CD4-positive, alpha-beta T cell treated with Interleukin-21 for 1 hour (primary cell): ENCODE measurements at regions not wholly inside any gene's neighbourhood (a gene's known extent, or its start where the extent isn't known, plus 50 kb on each side); places are given as distances from the start of the nearest gene placed in this dataset.

Experiments used
- DNase-seq: peaks from one replicate; pipeline ENCODE4 v3.0.0-alpha.2; 2020

GRCh38 chr17:79500745-79501618 lies 109.9 kb downstream of the RBFOX3 start:
- no peak for DNase-seq

GRCh38 chr17:79498854-79499253 lies 112.0 kb downstream of the RBFOX3 start:
- no peak for DNase-seq

- DNase-seq, result no peak
Observed at GRCh38 chr17:79497777-79498348, 113.0 kb downstream of the RBFOX3 start.

DNA sequence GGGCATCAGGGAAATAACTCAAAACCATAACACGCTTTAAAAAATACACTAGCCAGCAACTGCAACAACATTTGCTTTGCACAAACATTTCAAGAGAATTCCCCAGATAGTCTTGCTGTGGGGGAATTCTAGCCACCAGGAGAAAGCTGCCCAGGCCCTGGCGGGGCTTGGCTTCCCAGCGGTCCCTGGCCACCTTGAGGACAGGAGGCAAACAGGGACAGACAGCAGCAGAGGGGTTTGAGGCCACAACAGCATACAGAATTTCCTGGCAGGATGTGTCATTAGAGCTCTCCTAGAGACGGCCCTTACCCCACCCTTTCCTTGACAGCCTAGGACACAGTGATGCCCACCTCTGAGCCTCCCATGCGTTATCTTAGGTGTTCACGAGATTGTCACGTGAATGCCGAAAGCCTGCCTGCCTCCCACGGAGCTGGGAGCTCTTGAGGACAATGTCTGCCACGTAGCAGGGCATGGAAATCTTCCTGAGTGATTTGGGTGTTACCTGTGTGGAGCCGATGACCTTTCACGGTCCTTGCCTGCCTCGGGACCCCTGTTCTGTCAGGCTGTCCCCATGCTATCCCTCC lies 114.3 kb downstream of the RBFOX3 start:
- DNase-seq, result no peak

- no peak for DNase-seq
Observed at GRCh38 chr17:79495665-79496064, 115.2 kb downstream of the RBFOX3 start.

DNA sequence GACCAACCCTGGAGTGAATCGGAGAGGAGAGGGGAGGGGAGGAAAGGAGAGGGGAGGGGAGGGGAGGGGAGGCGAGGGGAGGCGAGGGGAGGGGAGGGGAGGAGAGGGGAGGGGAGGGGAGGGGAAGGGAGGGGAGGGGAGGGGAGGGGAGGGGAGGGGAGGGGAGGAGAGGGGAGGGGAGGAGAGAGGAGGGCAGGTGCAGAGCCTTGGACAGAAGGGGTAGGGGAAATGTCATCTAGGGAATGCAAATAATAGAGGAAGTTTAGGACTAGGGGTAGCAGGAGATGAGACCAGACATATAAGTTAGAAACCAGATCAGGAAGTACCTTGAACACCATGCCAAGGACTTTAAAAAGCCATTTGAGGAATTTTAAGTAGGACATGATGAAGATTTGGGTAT lies 119.8 kb downstream of the RBFOX3 start:
- DNase-seq, result no peak

DNA sequence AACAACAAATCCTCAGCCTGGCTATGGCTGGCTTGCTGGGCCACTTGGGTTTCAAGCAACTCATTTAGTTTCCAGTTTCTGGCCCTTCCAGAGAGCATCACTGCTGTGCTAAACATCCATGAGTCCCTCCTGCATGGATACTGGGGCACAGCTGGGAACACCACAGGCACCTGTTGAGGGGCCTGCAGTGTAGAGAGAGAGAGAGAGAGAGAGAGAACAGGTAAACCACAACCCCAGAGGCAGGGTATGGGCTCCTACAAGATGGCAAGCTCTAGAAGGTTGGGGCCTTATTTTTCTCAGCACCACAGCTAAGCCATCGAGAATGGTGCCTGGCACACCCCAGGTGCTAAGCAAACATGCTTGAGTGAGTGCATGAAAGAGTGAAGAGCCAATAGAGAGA lies 120.3 kb downstream of the RBFOX3 start:
- no peak for DNase-seq

DNA sequence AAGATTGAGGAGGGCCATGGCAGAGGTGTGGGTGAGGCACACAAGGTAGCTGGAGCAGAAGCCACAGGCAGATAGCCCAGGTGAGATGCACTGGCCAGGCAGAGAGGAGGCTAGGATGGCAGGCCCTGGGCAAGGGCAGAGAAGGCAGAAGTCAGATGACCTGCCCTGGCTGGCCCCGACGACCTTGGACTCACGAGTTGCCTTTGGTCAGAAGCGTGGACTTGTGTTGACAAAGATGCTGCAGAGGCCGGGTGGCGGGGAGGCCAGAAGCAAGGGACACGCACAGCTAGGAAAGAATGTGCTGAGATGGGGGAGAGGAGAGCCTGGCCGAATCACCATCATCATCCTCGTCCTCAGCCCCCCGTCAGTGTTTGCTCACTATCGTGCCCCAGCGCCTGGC lies 123.7 kb downstream of the RBFOX3 start:
- DNase-seq, result no peak

DNA sequence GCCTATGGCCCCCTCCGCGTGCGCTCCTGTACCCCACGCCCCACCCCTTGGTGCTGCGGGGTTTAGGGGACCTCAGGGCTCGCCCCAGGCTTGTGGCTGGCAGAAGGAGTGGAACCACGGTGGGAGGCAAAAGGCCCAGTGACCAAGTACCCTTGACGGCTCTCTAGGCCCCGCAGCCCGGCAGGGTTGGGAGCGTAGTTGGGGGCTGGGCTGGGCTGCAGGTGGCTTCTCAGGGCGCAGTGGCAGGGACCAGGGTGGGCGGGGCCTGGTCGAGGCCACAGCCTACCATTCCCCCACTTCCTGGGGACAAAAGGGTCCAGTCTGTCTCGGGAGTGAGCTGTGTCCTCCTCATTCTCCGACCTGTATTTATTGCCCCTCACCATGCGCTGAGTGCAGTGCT lies 124.9 kb downstream of the RBFOX3 start:
- no peak for DNase-seq

GRCh38 chr17:79485419-79485985 lies 125.3 kb downstream of the RBFOX3 start:
- DNase-seq, result no peak

DNA sequence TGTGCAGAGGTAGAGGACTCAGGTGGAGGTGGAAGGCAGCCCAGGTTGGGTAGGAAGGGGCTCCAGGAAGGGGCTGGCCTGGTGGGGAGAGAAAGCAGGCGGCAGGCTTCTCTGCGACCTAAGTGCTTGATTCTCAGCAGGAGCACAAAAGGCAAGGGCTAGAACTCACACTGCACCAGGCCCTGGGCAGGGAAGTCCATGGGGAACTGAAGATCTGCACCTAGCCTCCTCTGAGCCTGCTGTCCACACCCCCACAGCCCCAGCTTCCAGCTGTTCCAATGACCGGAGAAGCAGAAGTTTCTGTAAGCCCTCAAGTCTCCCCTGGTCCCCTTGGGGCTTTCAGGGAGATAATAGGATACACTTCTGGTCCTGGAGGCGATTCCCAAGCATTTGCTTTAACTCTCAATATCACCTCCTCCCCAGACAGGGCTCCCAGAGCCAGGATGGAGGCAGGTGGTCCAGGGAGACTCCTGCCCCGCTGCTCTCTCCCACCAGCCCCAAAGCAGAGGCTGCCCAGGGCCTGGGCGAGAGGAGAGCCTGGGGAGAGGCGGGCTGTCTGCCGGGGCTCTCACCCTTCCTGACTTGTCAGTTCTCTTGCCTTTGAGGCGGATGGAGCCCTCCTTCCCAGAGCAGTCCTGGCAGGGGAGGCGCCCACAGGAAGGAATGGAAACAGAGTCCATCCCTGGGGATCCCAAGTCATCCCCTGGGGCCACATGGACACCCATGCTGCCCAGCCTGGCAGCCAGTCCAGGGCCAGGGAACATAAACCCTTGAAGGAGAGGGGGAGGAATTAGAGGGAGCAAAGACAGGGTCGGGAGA lies 126.0 kb downstream of the RBFOX3 start:
- DNase-seq, result no peak

DNA sequence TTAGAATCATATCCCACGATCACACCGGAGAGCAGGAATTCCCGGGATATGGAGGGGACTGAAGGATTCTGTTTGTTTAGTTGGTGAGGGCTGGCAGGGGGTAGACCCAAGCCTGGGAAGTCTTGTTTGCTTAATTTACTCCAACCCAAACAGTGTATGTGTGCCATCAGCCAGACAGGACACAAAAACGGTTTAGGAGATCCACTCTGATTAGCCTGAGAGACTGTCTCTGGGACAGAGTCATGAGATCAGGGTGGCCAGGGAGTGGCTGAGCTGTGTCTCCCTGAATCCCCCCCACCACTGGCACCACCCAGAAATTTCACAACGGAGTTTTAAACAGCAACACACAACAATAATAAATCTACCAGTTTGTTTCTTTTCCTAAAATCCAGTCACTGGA lies 127.0 kb downstream of the RBFOX3 start:
- DNase-seq, result no peak

- no peak for DNase-seq
Observed at GRCh38 chr17:79482727-79483521, 127.9 kb downstream of the RBFOX3 start.

DNA sequence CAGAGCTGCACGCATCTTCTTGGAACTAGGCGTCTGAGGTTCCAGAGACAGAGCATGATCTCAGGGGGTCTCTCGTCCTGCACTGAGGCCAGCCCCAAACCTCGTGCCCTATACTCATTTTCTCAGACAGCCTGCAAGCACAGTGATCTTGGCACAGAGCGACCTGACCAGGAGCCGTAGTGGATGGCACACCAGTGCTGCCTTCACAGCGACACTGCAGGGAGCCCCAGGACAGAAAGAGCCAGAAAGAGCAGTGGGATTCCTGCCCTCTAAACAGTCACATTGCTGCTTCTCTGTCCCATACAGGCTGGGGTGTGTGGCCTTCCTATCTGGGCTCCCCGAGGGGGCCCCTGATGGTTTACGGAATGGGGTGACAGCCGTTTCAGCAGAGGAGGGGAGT lies 131.0 kb downstream of the RBFOX3 start:
- no peak for DNase-seq

GRCh38 chr17:79478841-79479240 lies 132.0 kb downstream of the RBFOX3 start:
- DNase-seq, result no peak

DNA sequence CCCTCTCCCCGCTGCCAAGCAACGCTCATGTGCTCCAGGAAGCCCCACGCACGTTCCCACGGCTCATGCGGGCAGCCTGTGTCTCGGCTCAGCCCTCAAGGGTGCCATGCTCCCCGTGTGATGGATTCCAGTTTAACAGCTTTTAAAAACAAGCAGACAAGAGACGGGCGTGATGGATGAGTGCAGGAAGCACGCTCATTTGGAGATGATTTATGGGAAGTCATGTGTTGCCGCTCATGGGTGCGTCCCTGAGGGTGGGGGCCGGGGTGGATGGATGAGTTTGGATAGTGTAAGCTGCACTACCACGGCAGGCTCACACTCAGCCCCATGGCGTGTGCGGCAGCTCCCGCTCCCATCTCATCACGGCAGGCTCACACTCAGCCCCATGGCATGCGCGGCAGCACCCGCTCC lies 132.8 kb downstream of the RBFOX3 start:
- DNase-seq, result no peak

- DNase-seq, result no peak
Observed at GRCh38 chr17:79476074-79476652, 134.7 kb downstream of the RBFOX3 start.

GRCh38 chr17:79473876-79474440 lies 136.9 kb downstream of the RBFOX3 start:
- no peak for DNase-seq

DNA sequence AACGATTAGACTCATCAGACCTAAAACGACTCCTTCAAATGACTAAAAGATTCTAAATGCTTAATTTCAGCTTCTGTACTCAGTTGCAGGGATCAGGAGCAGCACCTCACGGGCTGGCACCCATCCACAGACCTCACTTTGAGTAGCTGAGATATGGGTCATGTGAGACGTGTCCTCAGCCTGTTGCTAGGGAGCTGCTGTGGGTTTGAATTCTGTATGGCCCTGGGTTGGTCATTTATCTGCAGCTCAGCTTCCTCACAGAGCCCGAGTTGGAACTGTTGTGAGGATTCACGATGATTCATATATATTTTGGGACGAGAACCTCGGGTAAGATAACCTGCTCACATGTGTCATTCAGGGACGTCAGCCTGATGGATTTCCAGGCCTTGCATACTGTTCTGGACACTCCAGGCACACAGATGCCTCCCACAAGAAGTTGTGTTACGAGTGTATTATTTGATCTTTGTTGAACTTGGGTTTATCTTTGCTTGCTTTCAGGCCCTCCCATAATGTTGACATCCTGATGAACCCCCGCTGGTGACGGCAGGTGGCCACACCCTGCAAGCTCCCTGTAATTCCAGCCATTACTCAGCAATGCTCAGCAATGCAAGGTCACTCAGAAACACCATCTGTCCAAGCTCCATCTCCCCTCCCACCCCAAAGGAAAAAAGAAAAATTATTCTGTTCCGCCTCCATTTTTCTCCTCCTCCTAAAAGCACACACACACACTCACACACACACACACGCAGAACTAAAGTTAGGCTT lies 137.6 kb downstream of the RBFOX3 start:
- DNase-seq, result no peak

- no peak for DNase-seq
Observed at GRCh38 chr17:79470754-79471153, 140.1 kb downstream of the RBFOX3 start.

DNA sequence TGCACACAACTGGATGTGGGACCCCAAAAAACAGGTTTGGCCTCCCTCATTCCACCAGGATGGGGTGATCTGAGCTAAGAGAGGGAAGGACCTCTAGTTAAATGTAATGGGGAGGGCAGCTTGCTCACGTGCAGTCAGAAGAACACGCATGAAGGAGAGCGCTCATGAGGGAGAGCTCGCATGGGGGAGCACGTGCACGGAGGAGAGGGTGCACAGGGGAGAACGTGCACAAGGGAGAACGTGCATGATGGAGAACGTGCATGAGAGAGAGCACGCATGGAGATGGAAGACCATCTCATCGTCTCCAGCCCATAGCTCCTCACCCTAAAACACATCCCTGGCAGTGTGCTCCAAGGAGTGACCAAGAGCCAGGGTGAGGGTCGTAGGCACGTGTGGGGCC lies 141.2 kb downstream of the RBFOX3 start:
- DNase-seq, result no peak
